Naive thymus-derived CD4-positive, alpha-beta T cell (primary cell): ENCODE measurements at regions not wholly inside any gene's neighbourhood (a gene's known extent, or its start where the extent isn't known, plus 50 kb on each side); places are given as distances from the start of the nearest gene placed in this dataset.
"Not testable (repeated sequence)": the region's sequence is repeated elsewhere in the genome, so short reads cannot be mapped to it uniquely, and the experiment has no call there.

ENCODE experiments used
- ATAC-seq: fragments of 150-1000 bp; cut with Tn5 transposase; 2 replicates; pipeline ENCODE4 v1.10.0; 2021; ENCODE audit warnings: mild to moderate bottlenecking, moderate library complexity
- CTCF ChIA-PET: fragments of 350-600 bp; sonication (Branson Sonifier 250); formaldehyde crosslinking; loops from one replicate; lab custom pipeline; 2021; ENCODE audit warnings: antibody characterized with exemption; lab: Charles Lee
- POLR2A ChIA-PET: fragments of 350-600 bp; sonication (Branson Sonifier 250); formaldehyde crosslinking; loops from one replicate; lab custom pipeline; 2021; ENCODE audit warnings: antibody characterized with exemption, inconsistent platforms; lab: Charles Lee
- DNase-seq, 9 donors: peaks; one replicate each; pipeline versions ENCODE4 v3.0.0 to v3.0.0-alpha.2; 2020 to 2022; ENCODE audit warnings: mixed read lengths in 1 of 9
- H3K27ac ChIP-seq: one replicate; pipeline ENCODE4 v1.7.0; 2013; ENCODE audit warnings: mild to moderate bottlenecking, low read depth, low read length, moderate library complexity
- H3K27me3 ChIP-seq, 2 donors: one replicate each; pipeline ENCODE4 v1.7.0; 2013; ENCODE audit warnings: low read length in 2 of 2, mild to moderate bottlenecking in 2 of 2, moderate library complexity in 2 of 2; ENCODE audit not compliant: control insufficient read depth in 2 of 2, insufficient read depth in 2 of 2
- H3K36me3 ChIP-seq, 3 experiments: 1 replicate in 2 of 3; 2 replicates in 1 of 3; pipeline ENCODE4 v1.7.0; 2013; ENCODE audit warnings: low read length in 3 of 3, mild to moderate bottlenecking in 3 of 3, moderate library complexity in 1 of 3; ENCODE audit not compliant: insufficient read depth in 3 of 3, control insufficient read depth in 2 of 3
- H3K4me1 ChIP-seq, 2 donors: one replicate each; pipeline ENCODE4 v1.7.0; 2013; ENCODE audit warnings: low read length in 2 of 2, mild to moderate bottlenecking in 2 of 2, moderate library complexity in 1 of 2; ENCODE audit not compliant: control insufficient read depth in 2 of 2, insufficient read depth in 2 of 2
- H3K4me3 ChIP-seq: 2 replicates; pipeline ENCODE4 v1.7.0; 2013; ENCODE audit warnings: mild to moderate bottlenecking, low read length
- H3K9me3 ChIP-seq, 3 experiments: 1 replicate in 2 of 3; 2 replicates in 1 of 3; pipeline ENCODE4 v1.7.0; 2013; ENCODE audit warnings: low read length in 3 of 3; ENCODE audit not compliant: control insufficient read depth in 2 of 3
- H3K27ac Mint-ChIP-seq, 9 donors: one replicate each; pipeline ENCODE4 v1.8.0; 2020 to 2022; ENCODE audit warnings: mixed read lengths in 9 of 9, mild to moderate bottlenecking in 8 of 9, moderate library complexity in 5 of 9, inconsistent platforms in 2 of 9
- H3K27me3 Mint-ChIP-seq, 5 donors: one replicate each; pipeline ENCODE4 v1.8.0; 2021 to 2022; ENCODE audit warnings: mixed read lengths in 5 of 5, mild to moderate bottlenecking in 1 of 5
- H3K36me3 Mint-ChIP-seq, 5 donors: one replicate each; pipeline ENCODE4 v1.8.0; 2020 to 2022; ENCODE audit warnings: mixed read lengths in 5 of 5, mild to moderate bottlenecking in 3 of 5, inconsistent platforms in 1 of 5
- H3K4me1 Mint-ChIP-seq, 7 donors: one replicate each; pipeline ENCODE4 v1.8.0; 2020 to 2022; ENCODE audit warnings: mixed read lengths in 7 of 7, mild to moderate bottlenecking in 3 of 7, inconsistent platforms in 1 of 7
- H3K4me3 Mint-ChIP-seq, 10 donors: one replicate each; pipeline ENCODE4 v1.8.0; 2020 to 2022; ENCODE audit warnings: mild to moderate bottlenecking in 10 of 10, mixed read lengths in 10 of 10, moderate library complexity in 6 of 10, inconsistent platforms in 2 of 10
- H3K9me3 Mint-ChIP-seq, 11 donors: one replicate each; pipeline ENCODE4 v1.8.0; 2020 to 2022; ENCODE audit warnings: mixed read lengths in 11 of 11, mild to moderate bottlenecking in 4 of 11, inconsistent platforms in 1 of 11, moderate library complexity in 1 of 11
- intact Hi-C, 2 donors: fragments of 100-400 bp; cut with micrococcal nuclease; formaldehyde crosslinking; loops; one replicate each; pipeline ENCODE4 v1.15.1; 2023

DNA sequence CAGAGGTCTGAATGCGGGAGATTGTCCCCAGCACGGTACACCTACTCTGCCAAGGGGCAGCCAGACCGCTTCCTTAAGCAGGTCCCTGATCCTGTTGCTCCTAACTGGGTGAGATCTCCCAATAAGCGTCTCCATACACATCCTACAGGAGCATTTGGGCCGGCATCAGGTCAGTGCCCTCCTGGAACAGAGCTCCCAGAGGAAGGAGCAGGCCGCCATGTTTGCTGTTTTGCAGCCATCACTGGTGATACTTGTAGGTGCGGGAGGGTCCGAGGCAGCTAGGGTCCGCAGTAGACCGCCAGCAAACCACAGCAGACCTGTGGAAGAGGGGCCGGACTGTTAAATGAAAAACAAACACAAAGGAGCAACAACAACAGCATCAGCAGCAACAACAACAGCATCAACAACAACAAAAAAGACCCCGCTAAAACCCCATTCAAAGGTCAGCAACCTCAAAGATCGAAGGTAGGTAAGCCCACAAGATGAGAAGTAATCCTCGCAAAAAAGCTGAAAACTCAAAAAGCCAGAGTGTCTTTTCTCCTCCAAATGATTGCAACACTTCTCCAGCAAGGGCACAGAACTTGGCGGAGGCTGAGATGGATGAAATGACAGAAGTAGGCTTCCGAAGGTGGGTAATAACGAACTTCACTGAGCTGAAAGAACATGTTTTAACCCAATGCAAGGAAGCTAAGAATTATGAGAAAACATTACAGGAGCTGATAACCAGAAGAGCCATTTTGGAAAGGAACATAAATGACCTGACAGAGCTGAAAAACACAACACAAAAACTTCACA, 79.0 kb upstream of the CDH7 start:
- CTCF ChIA-PET, result no interaction called here

DNA sequence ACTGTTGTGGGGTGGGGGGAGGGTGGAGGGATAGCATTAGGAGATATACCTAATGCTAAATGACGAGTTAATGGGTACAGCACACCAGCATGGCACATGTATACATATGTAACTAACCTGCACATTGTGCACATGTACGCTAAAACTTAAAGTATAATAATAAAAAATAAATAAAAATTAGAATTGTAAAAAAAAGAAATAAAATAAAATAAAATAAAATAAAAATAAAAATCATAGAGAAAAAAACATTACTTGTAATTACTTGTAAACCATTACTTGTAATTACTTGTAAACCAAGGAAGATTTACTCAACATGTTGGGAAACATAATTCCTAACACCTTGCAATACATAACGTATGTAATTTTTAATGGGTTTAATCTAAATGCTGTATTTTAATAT, 80.7 kb upstream of the CDH7 start:
- intact Hi-C loops, result not testable (repeated sequence)

More for the DNA sequence above, 79.0 kb upstream of the CDH7 start:
- Mint-ChIP-seq H3K27me3 (no peaks in the 10 kb centered on the region), H3K27ac (no peak overlapping the region), H3K36me3 (peaks cover 0 to 8% (median 0%) of the 10 kb centered on the region in 5 donors), H3K4me3 (no peak overlapping the region), H3K4me1 (no peaks in the 10 kb centered on the region), H3K9me3 (peaks cover 0 to 25% (median 10%) of the 10 kb centered on the region in 11 donors)
- ATAC-seq (no peak), DNase-seq (no peak)
- Histone ChIP-seq H3K9me3 (no peaks in the 10 kb centered on the region), H3K27ac (no peak overlapping the region), H3K4me3 (no peak overlapping the region), H3K27me3 (no peaks in the 10 kb centered on the region), H3K4me1 (no peaks in the 10 kb centered on the region), H3K36me3 (no peaks in the 10 kb centered on the region)
- intact Hi-C loops, result no loop called here
- POLR2A ChIA-PET, result no interaction called here

DNA sequence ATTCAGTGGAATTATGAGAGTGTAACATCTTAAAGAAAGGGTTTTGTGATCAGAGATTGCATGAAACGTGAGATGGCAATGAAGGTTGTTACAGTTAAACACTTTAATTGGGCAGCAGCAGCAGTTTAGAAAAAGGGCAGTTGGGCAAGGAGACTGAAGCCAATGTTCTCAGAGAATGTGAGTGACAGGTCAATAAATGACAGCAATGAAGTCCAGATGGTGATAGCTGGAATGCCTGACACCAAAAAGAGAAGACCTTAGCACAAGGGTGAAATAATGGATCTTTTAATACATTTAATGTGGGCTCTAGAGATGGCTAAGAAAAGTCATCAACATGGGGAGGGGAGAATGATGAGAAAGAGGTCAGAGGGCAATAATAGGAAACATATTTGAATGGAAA, 89.4 kb upstream of the CDH7 start:
- no peak overlapping the region for H3K4me3 Mint-ChIP-seq
- no peaks in the 10 kb centered on the region for H3K27me3 Mint-ChIP-seq
- H3K4me3 ChIP-seq, result no peak overlapping the region
- no peak overlapping the region for H3K27ac Mint-ChIP-seq
- no peaks in the 10 kb centered on the region for H3K4me1 ChIP-seq
- intact Hi-C loops, result no loop called here
- no peaks in the 10 kb centered on the region for H3K36me3 Mint-ChIP-seq
- ATAC-seq, result no peak
- DNase-seq, result no peak
- no peak overlapping the region for H3K27ac ChIP-seq
- H3K4me1 Mint-ChIP-seq, result no peaks in the 10 kb centered on the region
- H3K36me3 ChIP-seq, result no peaks in the 10 kb centered on the region
- ChIA-PET CTCF (no interaction called here), POLR2A (no interaction called here)
- H3K27me3 ChIP-seq, result no peaks in the 10 kb centered on the region
- H3K9me3 Mint-ChIP-seq, result peaks cover 0 to 20% (median 7%) of the 10 kb centered on the region in 11 donors
- no peaks in the 10 kb centered on the region for H3K9me3 ChIP-seq

More for the DNA sequence above, 80.7 kb upstream of the CDH7 start:
- POLR2A ChIA-PET, CTCF ChIA-PET, H3K27me3 ChIP-seq, H3K36me3 ChIP-seq, DNase-seq, H3K4me1 Mint-ChIP-seq, H3K4me3 ChIP-seq, H3K36me3 Mint-ChIP-seq, H3K27me3 Mint-ChIP-seq, ATAC-seq, H3K27ac Mint-ChIP-seq, H3K4me1 ChIP-seq, H3K4me3 Mint-ChIP-seq, H3K9me3 ChIP-seq, H3K27ac ChIP-seq: not testable (repeated sequence)
- H3K9me3 Mint-ChIP-seq, result peaks cover 0 to 25% (median 10%) of the 10 kb centered on the region in 11 donors

DNA sequence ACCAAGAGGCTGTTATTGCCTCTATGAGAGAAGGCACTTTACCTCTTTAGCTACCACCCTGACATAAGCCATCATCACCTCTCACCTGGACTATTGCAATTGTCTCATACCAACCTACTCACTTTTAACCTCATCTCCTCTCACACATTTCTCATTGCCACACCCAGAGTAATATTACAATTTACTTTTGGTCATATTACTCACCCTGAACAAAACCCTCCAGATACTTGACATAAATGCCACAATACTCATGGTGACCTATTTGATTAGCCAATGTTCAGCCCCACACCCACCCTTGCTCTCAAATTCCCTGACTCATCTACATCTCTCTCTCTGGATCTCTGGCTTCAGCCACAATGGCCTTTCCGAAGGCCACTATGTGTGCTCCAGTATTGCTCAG, 90.9 kb upstream of the CDH7 start:
- no peaks in the 10 kb centered on the region for H3K27me3 Mint-ChIP-seq
- CTCF ChIA-PET, result no interaction called here
- Histone ChIP-seq H3K4me3 (no peak overlapping the region), H3K4me1 (no peaks in the 10 kb centered on the region), H3K27ac (no peak overlapping the region), H3K27me3 (no peaks in the 10 kb centered on the region), H3K9me3 (no peaks in the 10 kb centered on the region), H3K36me3 (no peaks in the 10 kb centered on the region)
- H3K27ac Mint-ChIP-seq, result no peak overlapping the region
- H3K4me1 Mint-ChIP-seq, result no peaks in the 10 kb centered on the region
- POLR2A ChIA-PET, result no interaction called here
- no peak for ATAC-seq
- intact Hi-C loops, result no loop called here
- DNase-seq, result no peak
- H3K36me3 Mint-ChIP-seq, result no peaks in the 10 kb centered on the region
- H3K9me3 Mint-ChIP-seq, result peaks cover 0 to 21% (median 7%) of the 10 kb centered on the region in 11 donors
- no peak overlapping the region for H3K4me3 Mint-ChIP-seq

DNA sequence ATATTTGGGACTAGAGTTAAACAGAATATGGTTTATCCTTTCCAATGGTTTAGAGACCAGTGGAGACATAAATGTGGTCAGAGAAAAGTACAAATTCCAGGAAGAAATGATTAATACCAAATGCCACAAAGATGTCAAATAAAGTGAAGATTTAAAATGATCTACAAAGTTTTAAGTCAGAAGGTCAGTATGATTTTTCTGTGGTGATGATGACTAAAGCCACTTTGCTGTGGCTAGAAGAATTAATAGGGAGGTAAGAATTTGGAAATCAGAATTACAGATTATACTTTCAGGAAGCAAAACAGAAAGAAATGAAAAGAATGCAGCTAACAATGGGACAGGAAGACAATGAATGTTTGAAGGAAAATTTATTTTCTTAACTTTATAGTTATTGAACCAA, 91.5 kb upstream of the CDH7 start:
- H3K36me3 Mint-ChIP-seq, result no peaks in the 10 kb centered on the region
- intact Hi-C loops, result no loop called here
- CTCF ChIA-PET, result no interaction called here
- Histone ChIP-seq H3K4me1 (no peaks in the 10 kb centered on the region), H3K4me3 (no peak overlapping the region), H3K27ac (no peak overlapping the region), H3K27me3 (no peaks in the 10 kb centered on the region), H3K9me3 (no peaks in the 10 kb centered on the region), H3K36me3 (no peaks in the 10 kb centered on the region)
- ATAC-seq, result no peak
- H3K27me3 Mint-ChIP-seq, result no peaks in the 10 kb centered on the region
- H3K27ac Mint-ChIP-seq, result no peak overlapping the region
- peaks cover 0 to 21% (median 7%) of the 10 kb centered on the region in 11 donors for H3K9me3 Mint-ChIP-seq
- H3K4me1 Mint-ChIP-seq, result no peaks in the 10 kb centered on the region
- no peak for DNase-seq
- no peak overlapping the region for H3K4me3 Mint-ChIP-seq
- POLR2A ChIA-PET, result no interaction called here

DNA sequence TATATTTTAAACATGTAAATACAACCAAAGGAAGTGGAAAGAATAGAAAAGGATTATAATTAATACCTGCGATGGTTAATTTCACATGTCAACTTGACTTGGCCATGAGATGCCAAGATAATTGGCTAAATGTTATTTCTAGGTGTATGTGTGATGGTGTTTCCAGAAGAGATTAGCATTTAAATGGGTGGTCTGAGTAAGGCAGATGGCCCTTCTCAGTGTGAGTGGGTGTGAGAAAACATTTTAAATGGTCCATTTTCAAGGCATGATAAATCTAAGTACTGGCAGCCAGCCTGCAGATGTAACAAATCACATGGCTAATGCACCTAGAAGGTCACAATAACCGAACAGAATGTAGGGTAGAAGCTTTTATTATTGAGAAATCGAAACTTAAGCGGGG, 99.6 kb upstream of the CDH7 start:
- H3K36me3 Mint-ChIP-seq, result no peaks in the 10 kb centered on the region
- no peaks in the 10 kb centered on the region for H3K36me3 ChIP-seq
- POLR2A ChIA-PET, result no interaction called here

DNA sequence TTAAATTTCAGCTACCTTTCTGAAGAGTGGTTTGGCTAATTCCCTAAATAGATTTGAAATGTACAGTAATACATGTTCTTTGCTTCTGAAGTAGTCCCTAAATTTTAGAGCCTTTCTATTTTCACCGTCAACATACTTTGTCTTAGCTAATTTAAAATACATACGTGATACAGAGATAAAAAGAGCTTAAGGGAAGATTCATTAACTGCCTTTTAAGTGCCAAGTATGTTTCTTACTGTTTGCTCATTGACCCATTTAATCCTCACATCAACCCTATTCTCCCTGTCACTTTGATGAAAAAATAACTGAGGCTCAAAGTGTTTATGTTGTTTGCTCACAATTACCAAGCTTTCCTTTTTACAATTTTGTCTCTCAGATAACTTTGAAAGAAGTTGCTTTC, 118.6 kb upstream of the CDH7 start:
- peaks cover 0 to 8% (median 4%) of the 10 kb centered on the region in 11 donors for H3K9me3 Mint-ChIP-seq
- Histone ChIP-seq H3K36me3 (no peaks in the 10 kb centered on the region), H3K27me3 (no peaks in the 10 kb centered on the region), H3K27ac (no peak overlapping the region), H3K4me3 (no peak overlapping the region), H3K9me3 (no peaks in the 10 kb centered on the region), H3K4me1 (no peaks in the 10 kb centered on the region)
- no peak overlapping the region for H3K27ac Mint-ChIP-seq
- ATAC-seq (no peak), DNase-seq (no peak)
- CTCF ChIA-PET, result no interaction called here
- POLR2A ChIA-PET, result no interaction called here
- no peaks in the 10 kb centered on the region for H3K27me3 Mint-ChIP-seq
- H3K36me3 Mint-ChIP-seq, result no peaks in the 10 kb centered on the region
- H3K4me1 Mint-ChIP-seq, result no peaks in the 10 kb centered on the region
- no peak overlapping the region for H3K4me3 Mint-ChIP-seq
- intact Hi-C loops, result no loop called here

More for the DNA sequence above, 99.6 kb upstream of the CDH7 start:
- peaks cover 0 to 7% (median 0%) of the 10 kb centered on the region in 11 donors for H3K9me3 Mint-ChIP-seq
- Histone ChIP-seq H3K27me3 (no peaks in the 10 kb centered on the region), H3K9me3 (no peaks in the 10 kb centered on the region), H3K4me1 (no peaks in the 10 kb centered on the region), H3K4me3 (no peak overlapping the region), H3K27ac (no peak overlapping the region)
- ATAC-seq (no peak), DNase-seq (no peak)
- H3K27me3 Mint-ChIP-seq, result no peaks in the 10 kb centered on the region
- no peak overlapping the region for H3K4me3 Mint-ChIP-seq
- H3K4me1 Mint-ChIP-seq, result no peaks in the 10 kb centered on the region
- intact Hi-C loops, result no loop called here
- CTCF ChIA-PET, result no interaction called here
- no peak overlapping the region for H3K27ac Mint-ChIP-seq
